ENCODE measurements at regions not wholly inside any gene's neighbourhood (a gene's known extent, or its start where the extent isn't known, plus 50 kb on each side); places are given as distances from the start of the nearest gene placed in this dataset.
A peak's percentile ranks its signal among the peaks of the same experiment; 100 is the strongest.

DNA sequence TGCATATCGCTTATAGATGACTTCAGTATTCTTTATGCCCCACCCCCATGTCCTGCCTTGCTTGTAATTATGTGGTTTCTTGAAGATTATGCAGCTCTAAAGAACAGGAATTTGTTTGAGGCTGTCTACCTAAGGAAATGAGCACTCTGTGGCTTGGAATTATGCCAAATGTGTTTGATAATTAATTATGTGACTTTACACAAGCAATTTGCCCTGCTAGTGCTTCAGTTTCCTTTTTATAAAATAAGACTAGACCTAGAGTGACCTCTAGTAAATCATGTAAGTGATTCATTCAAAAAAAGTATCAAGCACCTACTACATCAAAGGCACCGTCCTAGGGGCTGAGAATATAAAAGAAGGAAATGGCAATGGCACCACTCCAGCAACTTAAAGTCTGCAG, 491.5 kb upstream of the KIRREL3 start:
- ATAC-seq, result peak; percentile 41
- TF ChIP-seq, protein P1, sequence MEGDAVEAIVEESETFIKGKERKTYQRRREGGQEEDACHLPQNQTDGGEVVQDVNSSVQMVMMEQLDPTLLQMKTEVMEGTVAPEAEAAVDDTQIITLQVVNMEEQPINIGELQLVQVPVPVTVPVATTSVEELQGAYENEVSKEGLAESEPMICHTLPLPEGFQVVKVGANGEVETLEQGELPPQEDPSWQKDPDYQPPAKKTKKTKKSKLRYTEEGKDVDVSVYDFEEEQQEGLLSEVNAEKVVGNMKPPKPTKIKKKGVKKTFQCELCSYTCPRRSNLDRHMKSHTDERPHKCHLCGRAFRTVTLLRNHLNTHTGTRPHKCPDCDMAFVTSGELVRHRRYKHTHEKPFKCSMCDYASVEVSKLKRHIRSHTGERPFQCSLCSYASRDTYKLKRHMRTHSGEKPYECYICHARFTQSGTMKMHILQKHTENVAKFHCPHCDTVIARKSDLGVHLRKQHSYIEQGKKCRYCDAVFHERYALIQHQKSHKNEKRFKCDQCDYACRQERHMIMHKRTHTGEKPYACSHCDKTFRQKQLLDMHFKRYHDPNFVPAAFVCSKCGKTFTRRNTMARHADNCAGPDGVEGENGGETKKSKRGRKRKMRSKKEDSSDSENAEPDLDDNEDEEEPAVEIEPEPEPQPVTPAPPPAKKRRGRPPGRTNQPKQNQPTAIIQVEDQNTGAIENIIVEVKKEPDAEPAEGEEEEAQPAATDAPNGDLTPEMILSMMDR (IDR thresholded peaks at IDR 0.05), result no peak
- no peak overlapping the region for H3K27ac ChIP-seq

DNA sequence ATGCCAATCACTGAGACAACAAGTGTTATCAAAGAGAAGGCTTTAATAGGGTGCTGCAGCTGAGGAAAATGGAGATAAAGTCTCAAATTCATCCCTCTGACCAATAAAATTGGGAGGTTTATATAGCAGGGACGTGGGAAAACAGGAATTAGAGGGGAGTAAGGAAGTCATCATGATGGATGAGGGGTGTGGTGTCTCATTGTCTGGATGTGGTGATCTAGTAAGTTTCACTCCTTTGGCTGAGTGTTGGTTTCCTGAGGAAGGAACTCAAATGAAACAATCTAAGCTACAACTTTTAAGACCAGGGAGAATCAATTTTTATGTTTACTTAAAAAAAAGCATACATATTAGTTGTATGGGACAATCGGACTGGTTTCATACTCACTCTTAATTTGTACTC, 491.0 kb upstream of the KIRREL3 start:
- no peak overlapping the region for H3K27ac ChIP-seq
- ATAC-seq (no peak), DNase-seq (no peak)
- no peaks in the 10 kb centered on the region for H3K4me1 ChIP-seq
- no peak overlapping the region for H3K4me3 ChIP-seq
- peaks cover 0 to 26% of the 10 kb centered on the region in 2 donors for H3K9me3 ChIP-seq
- no peaks in the 10 kb centered on the region for H3K27me3 ChIP-seq
- H3K36me3 ChIP-seq, result no peaks in the 10 kb centered on the region
- intact Hi-C loops (cut with DNase I), result no loop called here
- TF ChIP-seq, protein P1 (IDR thresholded peaks at IDR 0.05), result no peak

More for the DNA sequence above, 491.5 kb upstream of the KIRREL3 start:
- peak in 1 of 4 donors; percentile 7 for DNase-seq
- intact Hi-C loops (cut with DNase I), result no loop called here
- Histone ChIP-seq H3K4me3 (no peak overlapping the region), H3K9me3 (peaks cover 0 to 26% of the 10 kb centered on the region in 2 donors), H3K4me1 (no peaks in the 10 kb centered on the region), H3K27me3 (no peaks in the 10 kb centered on the region), H3K36me3 (no peaks in the 10 kb centered on the region)

DNA sequence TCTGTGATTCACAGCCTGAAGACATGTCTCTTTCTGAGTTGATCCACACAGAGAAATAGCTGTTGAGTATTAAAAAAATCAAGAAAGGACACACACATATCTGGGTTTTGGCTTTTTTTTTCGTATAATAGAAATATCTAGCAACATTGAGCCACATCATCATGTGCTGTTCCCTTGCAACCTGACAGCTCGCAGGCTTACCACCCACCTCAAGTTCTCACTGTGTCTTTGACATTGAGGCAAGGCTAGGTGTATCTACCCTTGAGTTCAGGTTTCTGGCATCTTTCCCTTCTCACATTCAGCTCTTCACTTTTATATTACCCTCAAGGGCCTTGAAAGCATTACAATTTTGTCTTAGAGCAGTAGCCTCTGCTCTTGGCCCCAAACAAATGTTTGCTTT, 490.3 kb upstream of the KIRREL3 start:
- H3K4me1 ChIP-seq, result no peaks in the 10 kb centered on the region
- H3K27me3 ChIP-seq, result no peaks in the 10 kb centered on the region
- ATAC-seq, result no peak
- H3K9me3 ChIP-seq, result peaks cover 0 to 26% of the 10 kb centered on the region in 2 donors
- intact Hi-C loops (cut with DNase I), result no loop called here
- H3K4me3 ChIP-seq, result no peak overlapping the region
- no peak overlapping the region for H3K27ac ChIP-seq
- TF ChIP-seq, protein P1 (IDR thresholded peaks at IDR 0.05), result no peak
- no peak for DNase-seq
- no peaks in the 10 kb centered on the region for H3K36me3 ChIP-seq

DNA sequence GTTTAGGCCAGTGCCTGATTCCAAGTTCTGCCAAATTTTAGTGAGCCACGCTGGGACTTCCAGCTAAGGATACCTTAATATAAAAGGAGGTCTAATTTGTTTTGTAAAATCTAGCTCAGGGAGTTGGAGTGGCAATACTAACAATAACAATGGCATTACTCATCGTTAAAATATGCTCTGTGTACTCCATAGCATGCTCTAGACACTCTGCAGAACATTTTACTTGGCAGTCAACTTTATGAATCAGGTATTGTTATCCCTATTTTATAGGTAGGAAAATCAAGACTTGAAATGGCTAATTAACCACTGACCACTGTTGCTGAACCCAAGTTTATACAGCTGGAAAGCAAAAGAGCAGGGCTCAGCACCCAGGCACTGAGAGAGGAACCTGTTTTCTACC, 485.0 kb upstream of the KIRREL3 start:
- DNase-seq, result no peak
- H3K4me1 ChIP-seq, result no peaks in the 10 kb centered on the region
- ATAC-seq, result peak; percentile 36
- H3K9me3 ChIP-seq, result peaks cover 0 to 14% of the 10 kb centered on the region in 2 donors
- TF ChIP-seq, protein P1 (IDR thresholded peaks at IDR 0.05), result no peak
- H3K27ac ChIP-seq, result no peak overlapping the region
- intact Hi-C loops (cut with DNase I), result no loop called here
- H3K36me3 ChIP-seq, result no peaks in the 10 kb centered on the region
- H3K27me3 ChIP-seq, result no peaks in the 10 kb centered on the region
- no peak overlapping the region for H3K4me3 ChIP-seq

DNA sequence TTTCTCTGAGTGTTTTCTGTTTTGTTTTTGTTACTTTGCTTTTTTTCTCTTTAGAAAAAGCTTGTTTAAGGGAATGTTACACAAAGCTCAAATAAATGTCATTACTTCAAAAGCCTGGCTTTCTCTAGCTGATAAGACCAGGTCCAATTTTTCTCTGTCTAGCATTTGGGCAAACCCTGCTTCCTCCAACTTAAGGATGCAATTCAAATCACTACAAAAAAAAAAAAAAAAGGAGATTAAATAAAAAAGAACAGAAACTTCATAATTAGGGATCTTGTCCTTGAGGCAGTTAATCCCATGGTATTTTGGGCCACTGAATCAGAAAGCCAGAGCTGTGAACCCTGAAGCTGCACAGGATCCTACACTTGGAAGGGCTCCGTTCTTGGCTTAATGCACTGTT, 480.8 kb upstream of the KIRREL3 start:
- intact Hi-C loops (cut with DNase I), result no loop called here
- ATAC-seq, result no peak
- Histone ChIP-seq H3K27ac (no peak overlapping the region), H3K4me1 (no peaks in the 10 kb centered on the region), H3K36me3 (no peaks in the 10 kb centered on the region), H3K27me3 (no peaks in the 10 kb centered on the region), H3K4me3 (no peak overlapping the region), H3K9me3 (no peaks in the 10 kb centered on the region)
- TF ChIP-seq, protein P1 (IDR thresholded peaks at IDR 0.05), result no peak
- DNase-seq, result no peak
